ENCODE measurements at regions not wholly inside any gene's neighbourhood (a gene's known extent, or its start where the extent isn't known, plus 50 kb on each side); places are given as distances from the start of the nearest gene placed in this dataset.

- Histone ChIP-seq H3K27ac (ENCODE audit: poor library complexity, severe bottlenecking) (no peak overlapping the region), H3K4me1 (ENCODE audit: insufficient read depth, poor library complexity, severe bottlenecking) (peaks cover 6% of the 10 kb centered on the region), H3K36me3 (ENCODE audit: low read depth) (no peaks in the 10 kb centered on the region), H3K4me3 (ENCODE audit: severe bottlenecking) (no peak overlapping the region), H3K9me3 (ENCODE audit: severe bottlenecking) (no peaks in the 10 kb centered on the region), H3K27me3 (ENCODE audit: insufficient read depth, poor library complexity, severe bottlenecking) (no peaks in the 10 kb centered on the region)
- ATAC-seq (ENCODE audit: low read depth) (no peak), DNase-seq (ENCODE audit: low spot score) (no peak)
- TF ChIP-seq CTCF (IDR thresholded peaks at IDR 0.05; ENCODE audit: poor library complexity, severe bottlenecking), result no peak
These were observed 296.2 kb downstream of the MDFIC start for GRCh38 chr7:115218076-115218475.

GRCh38 chr7:115217373-115217772 lies 295.5 kb downstream of the MDFIC start:
- ATAC-seq (ENCODE audit: low read depth), result no peak
- no peaks in the 10 kb centered on the region for H3K36me3 ChIP-seq (ENCODE audit: low read depth)
- H3K27me3 ChIP-seq (ENCODE audit: insufficient read depth, poor library complexity, severe bottlenecking), result no peaks in the 10 kb centered on the region
- H3K4me1 ChIP-seq (ENCODE audit: insufficient read depth, poor library complexity, severe bottlenecking), result peaks cover 6% of the 10 kb centered on the region
- H3K27ac ChIP-seq (ENCODE audit: poor library complexity, severe bottlenecking), result no peak overlapping the region
- no peak for DNase-seq (ENCODE audit: low spot score)
- no peaks in the 10 kb centered on the region for H3K9me3 ChIP-seq (ENCODE audit: severe bottlenecking)
- TF ChIP-seq CTCF (IDR thresholded peaks at IDR 0.05; ENCODE audit: poor library complexity, severe bottlenecking), result peak; percentile 57
- no peak overlapping the region for H3K4me3 ChIP-seq (ENCODE audit: severe bottlenecking)

- Histone ChIP-seq H3K9me3 (ENCODE audit: severe bottlenecking) (no peaks in the 10 kb centered on the region), H3K4me1 (ENCODE audit: insufficient read depth, poor library complexity, severe bottlenecking) (peaks cover 6% of the 10 kb centered on the region)
- no peak for ATAC-seq (ENCODE audit: low read depth)
These were observed 294.8 kb downstream of the MDFIC start for GRCh38 chr7:115216652-115217051.

GRCh38 chr7:115211171-115211570 lies 289.3 kb downstream of the MDFIC start:
- H3K27me3 ChIP-seq (ENCODE audit: insufficient read depth, poor library complexity, severe bottlenecking), result no peaks in the 10 kb centered on the region
- DNase-seq (ENCODE audit: low spot score) (no peak), ATAC-seq (ENCODE audit: low read depth) (no peak)
- no peak for TF ChIP-seq CTCF (IDR thresholded peaks at IDR 0.05; ENCODE audit: poor library complexity, severe bottlenecking)
- H3K4me3 ChIP-seq (ENCODE audit: severe bottlenecking), result no peak overlapping the region
- no peak overlapping the region for H3K27ac ChIP-seq (ENCODE audit: poor library complexity, severe bottlenecking)
- no peaks in the 10 kb centered on the region for H3K4me1 ChIP-seq (ENCODE audit: insufficient read depth, poor library complexity, severe bottlenecking)
- no peaks in the 10 kb centered on the region for H3K36me3 ChIP-seq (ENCODE audit: low read depth)
- H3K9me3 ChIP-seq (ENCODE audit: severe bottlenecking), result no peaks in the 10 kb centered on the region

More at GRCh38 chr7:115216652-115217051, 294.8 kb downstream of the MDFIC start:
- no peaks in the 10 kb centered on the region for H3K36me3 ChIP-seq (ENCODE audit: low read depth)
- H3K27me3 ChIP-seq (ENCODE audit: insufficient read depth, poor library complexity, severe bottlenecking), result no peaks in the 10 kb centered on the region
- H3K27ac ChIP-seq (ENCODE audit: poor library complexity, severe bottlenecking), result no peak overlapping the region
- H3K4me3 ChIP-seq (ENCODE audit: severe bottlenecking), result no peak overlapping the region
- no peak for DNase-seq (ENCODE audit: low spot score)
- TF ChIP-seq CTCF (IDR thresholded peaks at IDR 0.05; ENCODE audit: poor library complexity, severe bottlenecking), result no peak

- no peak for TF ChIP-seq CTCF (IDR thresholded peaks at IDR 0.05; ENCODE audit: poor library complexity, severe bottlenecking)
- no peak overlapping the region for H3K4me3 ChIP-seq (ENCODE audit: severe bottlenecking)
- H3K4me1 ChIP-seq (ENCODE audit: insufficient read depth, poor library complexity, severe bottlenecking), result no peaks in the 10 kb centered on the region
- ATAC-seq (ENCODE audit: low read depth) (no peak), DNase-seq (ENCODE audit: low spot score) (no peak)
- no peaks in the 10 kb centered on the region for H3K9me3 ChIP-seq (ENCODE audit: severe bottlenecking)
- H3K27me3 ChIP-seq (ENCODE audit: insufficient read depth, poor library complexity, severe bottlenecking), result no peaks in the 10 kb centered on the region
- H3K36me3 ChIP-seq (ENCODE audit: low read depth), result no peaks in the 10 kb centered on the region
- no peak overlapping the region for H3K27ac ChIP-seq (ENCODE audit: poor library complexity, severe bottlenecking)
These were observed 288.7 kb downstream of the MDFIC start for GRCh38 chr7:115210552-115210951.

Measured in RWPE2 (cell line).